CD4-positive, alpha-beta T cell (primary cell): ENCODE measurements at regions not wholly inside any gene's neighbourhood (a gene's known extent, or its start where the extent isn't known, plus 50 kb on each side); places are given as distances from the start of the nearest gene placed in this dataset.

Source experiments
- ATAC-seq: fragments of 200-7000 bp; cut with Tn5 transposase; one replicate; pipeline ENCODE4 v1.10.0; 2022; ENCODE audit warnings: mild to moderate bottlenecking; ENCODE audit not compliant: poor library complexity
- CTCF ChIA-PET: fragments of 350-600 bp; sonication (Branson Sonifier 250); formaldehyde crosslinking; loops from one replicate; lab custom pipeline; 2021; ENCODE audit warnings: antibody characterized with exemption, inconsistent platforms; lab: Charles Lee
- POLR2A ChIA-PET: fragments of 350-600 bp; sonication (Branson Sonifier 250); formaldehyde crosslinking; loops from one replicate; lab custom pipeline; 2021; ENCODE audit warnings: antibody characterized with exemption, inconsistent platforms; lab: Charles Lee
- DNase-seq, 14 experiments: peaks; one replicate each; pipeline ENCODE4 v3.0.0-alpha.2; 2013 to 2020; ENCODE audit warnings: mixed read lengths in 2 of 14
- H3K27ac ChIP-seq, 2 donors: one replicate each; pipeline versions ENCODE4 v1.5.1 to v1.7.0; 2013; ENCODE audit warnings: low read length in 2 of 2, low read depth in 1 of 2, mild to moderate bottlenecking in 1 of 2
- H3K27me3 ChIP-seq, 2 experiments: 1 replicate in 1 of 2; 2 replicates in 1 of 2; pipeline versions ENCODE4 v1.6.1 to v1.7.0; 2013; ENCODE audit warnings: low read length in 2 of 2, control low read depth in 1 of 2, mild to moderate bottlenecking in 1 of 2, moderate library complexity in 1 of 2; ENCODE audit not compliant: insufficient read depth in 2 of 2, control insufficient read depth in 1 of 2
- H3K36me3 ChIP-seq: one replicate; pipeline ENCODE4 v1.6.1; 2013; ENCODE audit warnings: low read length, control low read depth; ENCODE audit not compliant: insufficient read depth
- H3K4me1 ChIP-seq: one replicate; pipeline ENCODE4 v1.6.1; 2013; ENCODE audit warnings: low read length, control low read depth; ENCODE audit not compliant: insufficient read depth
- H3K4me3 ChIP-seq: one replicate; pipeline ENCODE4 v1.5.1; 2013; ENCODE audit warnings: mild to moderate bottlenecking, low read length, moderate library complexity
- H3K9me3 ChIP-seq, 2 experiments: 1 replicate in 1 of 2; 2 replicates in 1 of 2; pipeline versions ENCODE4 v1.6.1 to v1.7.0; 2013; ENCODE audit warnings: low read length in 2 of 2, mild to moderate bottlenecking in 2 of 2, control low read depth in 1 of 2, moderate library complexity in 1 of 2; ENCODE audit not compliant: control insufficient read depth in 1 of 2, insufficient read depth in 1 of 2
- H3K27ac Mint-ChIP-seq: one replicate; pipeline ENCODE4 v1.8.0; 2020; ENCODE audit warnings: mixed read lengths
- H3K27me3 Mint-ChIP-seq: one replicate; pipeline ENCODE4 v1.8.0; 2021; ENCODE audit warnings: mixed read lengths
- H3K36me3 Mint-ChIP-seq: one replicate; pipeline ENCODE4 v1.8.0; 2021; ENCODE audit warnings: low read depth, mixed read lengths
- H3K4me1 Mint-ChIP-seq: one replicate; pipeline ENCODE4 v1.8.0; 2021; ENCODE audit warnings: low read depth, mixed read lengths
- H3K4me3 Mint-ChIP-seq: one replicate; pipeline ENCODE4 v1.8.0; 2020; ENCODE audit warnings: mild to moderate bottlenecking, mixed read lengths
- H3K9me3 Mint-ChIP-seq: one replicate; pipeline ENCODE4 v1.8.0; 2020; ENCODE audit warnings: mixed read lengths
- intact Hi-C, 2 experiments: fragments of 100-400 bp; cut with DNase I in 1 of 2; cut with micrococcal nuclease in 1 of 2; formaldehyde crosslinking; loops; one replicate each; pipeline versions ENCODE4 v1.15.1 to v1.9.0; 2023 to 2025; cut with DNase I, micrococcal nuclease
- TF ChIP-seq, protein P1 (sequence below): fragments of 200-600 bp; IDR thresholded peaks from one replicate; pipeline ENCODE4 v1.8.0; 2022; ENCODE audit warnings: antibody characterized with exemption, mild to moderate bottlenecking

DNA sequence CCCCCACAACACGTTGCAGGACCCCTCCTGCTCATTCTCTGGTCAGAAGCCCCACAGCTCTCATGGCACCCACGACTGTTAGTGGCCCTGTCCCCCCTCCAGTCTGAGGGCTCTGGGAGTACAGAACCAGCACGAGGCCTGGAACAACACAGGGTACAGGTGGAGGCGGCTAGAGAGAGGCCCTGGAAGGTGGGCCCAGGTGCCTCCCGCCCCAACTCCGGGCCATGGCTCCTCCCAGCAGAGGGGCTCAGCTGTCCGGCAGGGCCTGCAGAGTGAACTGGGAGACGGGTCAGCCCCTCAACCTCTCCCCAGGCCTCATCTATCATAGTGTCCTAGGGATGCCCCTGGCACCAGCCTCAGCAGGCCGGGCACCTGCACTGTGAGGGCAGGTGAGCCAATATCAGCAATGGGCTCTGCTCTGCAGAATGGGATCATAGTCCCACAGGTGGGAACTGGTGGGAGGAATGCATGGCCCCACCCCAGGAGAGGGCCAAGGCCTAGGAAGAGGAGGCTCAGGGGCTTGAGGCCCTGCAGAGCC, 58.6 kb downstream of the BARX1 start:
- no peak overlapping the region for H3K27ac ChIP-seq
- Mint-ChIP-seq H3K27ac (peak overlapping the region; percentile 76), H3K4me3 (no peak overlapping the region), H3K36me3 (no peaks in the 10 kb centered on the region), H3K4me1 (peaks cover 28% of the 10 kb centered on the region), H3K27me3 (no peaks in the 10 kb centered on the region), H3K9me3 (peaks cover 3% of the 10 kb centered on the region)
- TF ChIP-seq, protein P1, sequence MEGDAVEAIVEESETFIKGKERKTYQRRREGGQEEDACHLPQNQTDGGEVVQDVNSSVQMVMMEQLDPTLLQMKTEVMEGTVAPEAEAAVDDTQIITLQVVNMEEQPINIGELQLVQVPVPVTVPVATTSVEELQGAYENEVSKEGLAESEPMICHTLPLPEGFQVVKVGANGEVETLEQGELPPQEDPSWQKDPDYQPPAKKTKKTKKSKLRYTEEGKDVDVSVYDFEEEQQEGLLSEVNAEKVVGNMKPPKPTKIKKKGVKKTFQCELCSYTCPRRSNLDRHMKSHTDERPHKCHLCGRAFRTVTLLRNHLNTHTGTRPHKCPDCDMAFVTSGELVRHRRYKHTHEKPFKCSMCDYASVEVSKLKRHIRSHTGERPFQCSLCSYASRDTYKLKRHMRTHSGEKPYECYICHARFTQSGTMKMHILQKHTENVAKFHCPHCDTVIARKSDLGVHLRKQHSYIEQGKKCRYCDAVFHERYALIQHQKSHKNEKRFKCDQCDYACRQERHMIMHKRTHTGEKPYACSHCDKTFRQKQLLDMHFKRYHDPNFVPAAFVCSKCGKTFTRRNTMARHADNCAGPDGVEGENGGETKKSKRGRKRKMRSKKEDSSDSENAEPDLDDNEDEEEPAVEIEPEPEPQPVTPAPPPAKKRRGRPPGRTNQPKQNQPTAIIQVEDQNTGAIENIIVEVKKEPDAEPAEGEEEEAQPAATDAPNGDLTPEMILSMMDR: no peak
- peaks cover 0 to 31% of the 10 kb centered on the region in 2 experiments for H3K9me3 ChIP-seq
- H3K4me1 ChIP-seq: peaks cover 29% of the 10 kb centered on the region
- H3K4me3 ChIP-seq: no peak overlapping the region
- H3K27me3 ChIP-seq: no peaks in the 10 kb centered on the region
- ChIA-PET POLR2A (no interaction called here), CTCF (no interaction called here)
- H3K36me3 ChIP-seq: no peaks in the 10 kb centered on the region
- intact Hi-C loops: no loop called here
- no peak for ATAC-seq
- peak in 1 of 14 experiments; percentile 22 for DNase-seq

DNA sequence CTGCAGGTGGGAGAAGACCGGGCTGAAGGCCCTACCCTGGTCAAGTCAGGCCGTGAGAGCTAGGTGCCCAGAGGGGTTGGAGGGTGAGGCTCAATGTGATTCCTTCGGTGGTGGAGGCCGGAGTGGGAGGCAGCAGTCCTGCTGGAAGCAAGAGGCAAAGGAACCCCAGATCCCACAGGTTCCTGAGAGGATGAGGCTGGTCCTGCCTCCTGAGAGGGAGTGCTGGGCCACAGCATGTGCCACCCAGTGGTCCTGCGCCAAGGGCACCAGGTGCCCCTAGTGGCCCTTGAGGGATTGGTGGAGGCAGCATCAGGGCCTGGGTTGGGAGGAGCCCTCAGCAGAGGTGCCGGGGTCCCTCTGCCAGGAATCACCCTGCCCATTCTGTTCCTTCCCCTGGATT, 59.1 kb downstream of the BARX1 start:
- Mint-ChIP-seq H3K27me3 (no peaks in the 10 kb centered on the region), H3K36me3 (no peaks in the 10 kb centered on the region), H3K27ac (peak overlapping the region; percentile 14), H3K9me3 (peaks cover 3% of the 10 kb centered on the region), H3K4me1 (peaks cover 28% of the 10 kb centered on the region), H3K4me3 (no peak overlapping the region)
- ATAC-seq: no peak
- DNase-seq: peak in 1 of 14 experiments; percentile 17
- no peak overlapping the region for H3K27ac ChIP-seq
- H3K4me3 ChIP-seq: no peak overlapping the region
- intact Hi-C loops: no loop called here
- TF ChIP-seq, protein P1: no peak
- ChIA-PET CTCF (no interaction called here), POLR2A (no interaction called here)
- H3K36me3 ChIP-seq: no peaks in the 10 kb centered on the region
- H3K4me1 ChIP-seq: peaks cover 29% of the 10 kb centered on the region
- peaks cover 0 to 36% of the 10 kb centered on the region in 2 experiments for H3K9me3 ChIP-seq
- no peaks in the 10 kb centered on the region for H3K27me3 ChIP-seq

- Histone ChIP-seq H3K4me1 (peaks cover 29% of the 10 kb centered on the region), H3K27ac (no peak overlapping the region), H3K9me3 (peaks cover 0 to 36% of the 10 kb centered on the region in 2 experiments), H3K36me3 (no peaks in the 10 kb centered on the region), H3K27me3 (no peaks in the 10 kb centered on the region), H3K4me3 (no peak overlapping the region)
- ChIA-PET CTCF (no interaction called here), POLR2A (no interaction called here)
- Mint-ChIP-seq H3K4me3 (no peak overlapping the region), H3K4me1 (peaks cover 28% of the 10 kb centered on the region), H3K9me3 (peaks cover 3% of the 10 kb centered on the region), H3K27me3 (no peaks in the 10 kb centered on the region), H3K36me3 (no peaks in the 10 kb centered on the region), H3K27ac (peak overlapping the region; percentile 14)
- intact Hi-C loops: no loop called here
- DNase-seq (no peak), ATAC-seq (no peak)
- TF ChIP-seq, protein P1: no peak
Observed at GRCh38 chr9:93895535-93895934, 59.6 kb downstream of the BARX1 start.
